Keratinocyte (primary cell): ENCODE measurements at regions not wholly inside any gene's neighbourhood (a gene's known extent, or its start where the extent isn't known, plus 50 kb on each side); places are given as distances from the start of the nearest gene placed in this dataset.

Experiments used
- DNase-seq: peaks from one replicate; pipeline ENCODE4 v3.0.0-alpha.2; 2011; ENCODE audit warnings: low read depth, missing footprints, low spot score
- FAIRE-seq: peaks from 2 replicates; lab custom pipeline; 2011; peaks lifted over from hg19 to GRCh38; lab: Jason Lieb, UNC
- H2AFZ ChIP-seq: 2 replicates; pipeline ENCODE4 v1.6.0; 2012; ENCODE audit warnings: low read length, control low read depth, inconsistent platforms; ENCODE audit not compliant: control insufficient read depth
- H3K27ac ChIP-seq: 2 replicates; pipeline ENCODE4 v1.5.1; 2011; ENCODE audit warnings: low read length; ENCODE audit not compliant: control insufficient read depth, insufficient read depth
- H3K27me3 ChIP-seq: 3 replicates; pipeline ENCODE4 v1.6.0; 2011; ENCODE audit warnings: low read length; ENCODE audit not compliant: control insufficient read depth, insufficient read depth; ENCODE audit errors: extremely low read depth
- H3K36me3 ChIP-seq, 2 experiments: 2 replicates in 1 of 2; 3 replicates in 1 of 2; pipeline ENCODE4 v1.5.1; 2011; ENCODE audit warnings: low read length in 2 of 2, mild to moderate bottlenecking in 1 of 2; ENCODE audit not compliant: control insufficient read depth in 2 of 2, insufficient read depth in 2 of 2; ENCODE audit errors: extremely low read depth in 1 of 2
- H3K4me1 ChIP-seq: 3 replicates; pipeline ENCODE4 v1.5.1; 2011; ENCODE audit warnings: low read length; ENCODE audit not compliant: control insufficient read depth, insufficient read depth; ENCODE audit errors: extremely low read depth
- H3K4me2 ChIP-seq: 3 replicates; pipeline ENCODE4 v1.6.0; 2011; ENCODE audit warnings: low read depth, low read length; ENCODE audit not compliant: control insufficient read depth, insufficient read depth; ENCODE audit errors: extremely low read depth
- H3K4me3 ChIP-seq, 3 experiments: fragments of 200-600 bp in 1 of 3; sonication (generic) in 1 of 3; 2 replicates in 2 of 3; 3 replicates in 1 of 3; pipeline ENCODE4 v1.5.1; 2011 to 2016; ENCODE audit warnings: low read length in 3 of 3, mild to moderate bottlenecking in 3 of 3, control low read depth in 2 of 3, inconsistent platforms in 1 of 3, low read depth in 1 of 3, mixed read lengths in 1 of 3, mixed run types in 1 of 3, moderate library complexity in 1 of 3; ENCODE audit not compliant: control insufficient read depth in 2 of 3, insufficient read depth in 2 of 3; ENCODE audit errors: extremely low read depth in 1 of 3
- H3K79me2 ChIP-seq: 2 replicates; pipeline ENCODE4 v1.6.0; 2012; ENCODE audit warnings: low read length; ENCODE audit not compliant: control insufficient read depth, insufficient read depth
- H3K9ac ChIP-seq: 3 replicates; pipeline ENCODE4 v1.6.0; 2011; ENCODE audit warnings: low read length; ENCODE audit not compliant: control insufficient read depth, insufficient read depth; ENCODE audit errors: extremely low read depth
- H3K9me1 ChIP-seq: 3 replicates; pipeline ENCODE4 v1.6.0; 2011; ENCODE audit warnings: low read length; ENCODE audit not compliant: control insufficient read depth, insufficient read depth; ENCODE audit errors: extremely low read depth
- H3K9me3 ChIP-seq: 2 replicates; pipeline ENCODE4 v1.5.1; 2012; ENCODE audit warnings: low read depth, low read length; ENCODE audit not compliant: control insufficient read depth
- H4K20me1 ChIP-seq: 3 replicates; pipeline ENCODE4 v1.6.0; 2011; ENCODE audit warnings: low read length; ENCODE audit not compliant: control insufficient read depth, insufficient read depth; ENCODE audit errors: extremely low read depth
- EZH2 ChIP-seq: IDR thresholded peaks from one replicate; pipeline ENCODE4 v1.6.1; 2012; ENCODE audit warnings: inconsistent platforms, mild to moderate bottlenecking, low read length, moderate library complexity
- dilution Hi-C: fragments of 300-500 bp; cut with MboI; formaldehyde crosslinking; loops from one replicate; pipeline ENCODE4 v1.7.0; 2020; ENCODE audit warnings: low sequenced_read_pairs; ENCODE audit not compliant: extremely low pct_ligation_motif_present
- TF ChIP-seq, protein P1 (sequence below), 3 experiments: IDR thresholded peaks in 1 of 3; conservative IDR thresholded peaks in 1 of 3; optimal IDR thresholded peaks in 1 of 3; 2 replicates in 2 of 3; 3 replicates in 1 of 3; pipeline versions ENCODE3 to v1.5.1; 2011; ENCODE audit warnings: low read length in 3 of 3, mild to moderate bottlenecking in 3 of 3, moderate library complexity in 2 of 3, control low read depth in 1 of 3, inconsistent platforms in 1 of 3; ENCODE audit not compliant: insufficient read depth in 2 of 3; ENCODE audit errors: extremely low read depth in 1 of 3

DNA sequence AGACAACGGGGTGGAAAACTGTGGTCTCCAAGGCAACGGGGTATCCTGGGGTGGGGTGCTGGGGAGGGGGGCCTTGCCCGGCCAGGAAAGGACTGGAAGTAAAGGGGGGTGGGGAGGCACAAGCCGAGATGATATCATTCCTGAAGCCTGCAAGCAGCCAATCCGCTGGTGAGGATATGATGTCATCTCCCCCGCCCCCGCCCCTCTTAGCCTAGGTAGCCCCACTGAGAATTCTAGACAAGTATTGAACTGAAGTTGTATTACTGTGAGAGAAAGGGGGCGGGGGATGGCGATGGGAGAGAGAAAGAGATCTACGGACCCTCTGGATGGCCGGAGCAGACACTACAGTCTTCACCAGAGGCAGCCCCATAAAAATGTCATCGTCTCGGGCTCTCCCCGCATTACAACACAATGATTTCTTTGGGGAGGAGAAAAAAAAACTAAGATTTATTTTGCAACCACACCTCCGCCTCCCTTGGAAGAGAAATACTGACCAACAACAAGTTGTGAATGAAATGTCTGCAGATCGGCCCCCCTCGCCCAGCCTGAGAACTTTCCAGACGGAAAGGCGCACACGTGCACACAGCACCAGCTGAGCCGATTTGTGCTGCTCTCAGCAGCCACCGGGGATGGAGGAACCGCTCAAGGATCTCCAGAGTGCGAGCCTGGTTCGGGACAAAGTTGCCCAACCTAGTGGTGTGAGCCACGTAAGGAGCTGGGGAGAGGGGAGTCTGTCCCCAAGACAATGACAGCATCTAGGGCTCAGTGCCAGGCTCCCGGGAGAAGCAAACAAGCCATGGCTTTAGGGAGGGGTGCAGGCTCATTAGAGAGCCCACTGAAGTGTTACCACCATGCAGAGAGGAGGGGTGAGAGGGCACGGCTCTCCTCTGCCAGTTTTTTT, 222.1 kb downstream of the SOX9 start:
- Histone ChIP-seq H3K79me2 (no peaks in the 10 kb centered on the region), H3K9me1 (no peaks in the 10 kb centered on the region), H3K9ac (no peak overlapping the region), H3K27ac (no peak overlapping the region), H4K20me1 (no peaks in the 10 kb centered on the region), H3K9me3 (no peaks in the 10 kb centered on the region), H3K4me1 (peaks cover 12% of the 10 kb centered on the region), H3K4me3 (no peak overlapping the region), H3K36me3 (no peaks in the 10 kb centered on the region), H3K4me2 (no peak overlapping the region), H2AFZ (no peak overlapping the region), H3K27me3 (no peaks in the 10 kb centered on the region)
- FAIRE-seq (no peak), DNase-seq (no peak)
- TF ChIP-seq, protein P1, sequence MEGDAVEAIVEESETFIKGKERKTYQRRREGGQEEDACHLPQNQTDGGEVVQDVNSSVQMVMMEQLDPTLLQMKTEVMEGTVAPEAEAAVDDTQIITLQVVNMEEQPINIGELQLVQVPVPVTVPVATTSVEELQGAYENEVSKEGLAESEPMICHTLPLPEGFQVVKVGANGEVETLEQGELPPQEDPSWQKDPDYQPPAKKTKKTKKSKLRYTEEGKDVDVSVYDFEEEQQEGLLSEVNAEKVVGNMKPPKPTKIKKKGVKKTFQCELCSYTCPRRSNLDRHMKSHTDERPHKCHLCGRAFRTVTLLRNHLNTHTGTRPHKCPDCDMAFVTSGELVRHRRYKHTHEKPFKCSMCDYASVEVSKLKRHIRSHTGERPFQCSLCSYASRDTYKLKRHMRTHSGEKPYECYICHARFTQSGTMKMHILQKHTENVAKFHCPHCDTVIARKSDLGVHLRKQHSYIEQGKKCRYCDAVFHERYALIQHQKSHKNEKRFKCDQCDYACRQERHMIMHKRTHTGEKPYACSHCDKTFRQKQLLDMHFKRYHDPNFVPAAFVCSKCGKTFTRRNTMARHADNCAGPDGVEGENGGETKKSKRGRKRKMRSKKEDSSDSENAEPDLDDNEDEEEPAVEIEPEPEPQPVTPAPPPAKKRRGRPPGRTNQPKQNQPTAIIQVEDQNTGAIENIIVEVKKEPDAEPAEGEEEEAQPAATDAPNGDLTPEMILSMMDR (optimal IDR thresholded peaks at IDR 0.05 in 1 of 3, IDR thresholded peaks at IDR 0.05 in 1 of 3, conservative IDR thresholded peaks at IDR 0.05 in 1 of 3; ENCODE audit: extremely low read depth in 1 of 3, insufficient read depth in 2 of 3, low read length in 3 of 3): no peak
- TF ChIP-seq EZH2: no peak
- dilution Hi-C loops: no loop called here

GRCh38 chr17:72343911-72344310, 223.1 kb downstream of the SOX9 start:
- H3K4me1 ChIP-seq: peaks cover 4% of the 10 kb centered on the region
- no peak overlapping the region for H3K4me3 ChIP-seq
- H3K36me3 ChIP-seq: no peaks in the 10 kb centered on the region
- no peak overlapping the region for H3K27ac ChIP-seq
- no peaks in the 10 kb centered on the region for H3K79me2 ChIP-seq
- H3K9ac ChIP-seq: no peak overlapping the region
- H3K27me3 ChIP-seq: no peaks in the 10 kb centered on the region
- no peaks in the 10 kb centered on the region for H3K9me3 ChIP-seq
- H2AFZ ChIP-seq: no peak overlapping the region
- dilution Hi-C loops: no loop called here
- FAIRE-seq: no peak
- H3K4me2 ChIP-seq: no peak overlapping the region
- H3K9me1 ChIP-seq: no peaks in the 10 kb centered on the region
- TF ChIP-seq, protein P1 (optimal IDR thresholded peaks at IDR 0.05 in 1 of 3, IDR thresholded peaks at IDR 0.05 in 1 of 3, conservative IDR thresholded peaks at IDR 0.05 in 1 of 3; ENCODE audit: extremely low read depth in 1 of 3, insufficient read depth in 2 of 3, low read length in 3 of 3): no peak
- TF ChIP-seq EZH2: no peak
- H4K20me1 ChIP-seq: no peaks in the 10 kb centered on the region
- DNase-seq: no peak
